Panc1 (cell line): ENCODE measurements at regions not wholly inside any gene's neighbourhood (a gene's known extent, or its start where the extent isn't known, plus 50 kb on each side); places are given as distances from the start of the nearest gene placed in this dataset.

ENCODE experiments used
- ATAC-seq: fragments of 200-7000 bp; cut with Tn5 transposase; 2 replicates; pipeline ENCODE4 v1.9.1; 2020; ENCODE audit warnings: mild to moderate bottlenecking, moderate library complexity
- BruUV-seq: library from RNA; stranded (reverse); fragments of 400-500 nt; replicated peaks from 2 replicates; lab custom pipeline; 2021; lab: Mats Ljungman, UMichigan
- CTCF ChIA-PET: fragments of 300-600 bp; sonication (Branson Sonifier 250); formaldehyde crosslinking; loops from one replicate; lab custom pipeline; 2022; ENCODE audit warnings: antibody characterized with exemption; lab: Charles Lee
- POLR2A ChIA-PET: fragments of 300-600 bp; sonication (Branson Sonifier 250); formaldehyde crosslinking; loops from one replicate; lab custom pipeline; 2022; ENCODE audit warnings: antibody characterized with exemption; lab: Charles Lee
- DNase-seq: peaks from one replicate; pipeline ENCODE4 v3.0.0-alpha.2; 2010; ENCODE audit warnings: low read depth, low spot score
- H3K27ac ChIP-seq: 2 replicates; pipeline ENCODE4 v1.5.1; 2011; ENCODE audit warnings: mild to moderate bottlenecking, low read length, inconsistent platforms
- H3K27me3 ChIP-seq: fragments of 200-500 bp; sonication (Bioruptor generic); 2 replicates; pipeline ENCODE4 v1.6.0; 2014; ENCODE audit warnings: low read length, inconsistent platforms; ENCODE audit not compliant: control insufficient read depth, insufficient read depth
- H3K36me3 ChIP-seq: fragments of 200-500 bp; sonication (Bioruptor generic); 2 replicates; pipeline ENCODE4 v1.5.1; 2014; ENCODE audit warnings: inconsistent platforms, mild to moderate bottlenecking, low read length, moderate library complexity; ENCODE audit not compliant: control insufficient read depth, insufficient read depth
- H3K4me1 ChIP-seq: 2 replicates; pipeline ENCODE4 v1.5.1; 2011; ENCODE audit warnings: inconsistent platforms, mild to moderate bottlenecking, low read length, moderate library complexity; ENCODE audit not compliant: control insufficient read depth, insufficient read depth
- H3K4me3 ChIP-seq, 2 experiments: 2 replicates each; pipeline ENCODE4 v1.5.1; 2011 to 2012; ENCODE audit warnings: low read depth in 2 of 2, low read length in 2 of 2, mild to moderate bottlenecking in 2 of 2, inconsistent platforms in 1 of 2, moderate library complexity in 1 of 2
- H3K9me3 ChIP-seq: fragments of 200-500 bp; sonication (Bioruptor generic); 2 replicates; pipeline ENCODE4 v1.5.1; 2014; ENCODE audit warnings: low read depth, mild to moderate bottlenecking, inconsistent platforms, low read length, moderate library complexity; ENCODE audit not compliant: control insufficient read depth, insufficient read depth
- CTCF ChIP-seq: fragments of 450-650 bp; IDR thresholded peaks from 2 replicates; pipeline ENCODE4 v1.5.1; 2017; ENCODE audit warnings: mild to moderate bottlenecking
- POLR2AphosphoS5 ChIP-seq: IDR thresholded peaks from 2 replicates; pipeline ENCODE4 v1.6.1; 2012; ENCODE audit warnings: mild to moderate bottlenecking, low read depth, low read length, moderate library complexity
- REST ChIP-seq, 2 experiments: IDR thresholded peaks; 2 replicates each; pipeline ENCODE4 v1.6.1; 2011 to 2012; ENCODE audit warnings: low read depth in 2 of 2, control low read depth in 1 of 2, low read length in 1 of 2, mild to moderate bottlenecking in 1 of 2, moderate library complexity in 1 of 2; ENCODE audit not compliant: insufficient read depth in 1 of 2
- SIN3A ChIP-seq: IDR thresholded peaks from 2 replicates; pipeline ENCODE4 v1.6.1; 2012; ENCODE audit warnings: low read depth, mild to moderate bottlenecking, low read length, moderate library complexity, borderline replicate concordance; ENCODE audit not compliant: insufficient read depth
- TCF7L2 ChIP-seq: IDR thresholded peaks from 2 replicates; pipeline ENCODE4 v1.6.1; 2011; ENCODE audit warnings: mild to moderate bottlenecking, low read depth, low read length, inconsistent platforms
- in situ Hi-C: cut with HindIII; loops from 2 replicates; pipeline ENCODE4 v1.10.0; 2016; ENCODE audit warnings: low sequenced_read_pairs, low pct_unique_long_range_greater_than_20kb
- intact Hi-C: fragments of 100-400 bp; cut with micrococcal nuclease; formaldehyde crosslinking; loops from one replicate; pipeline ENCODE4 v1.10.0; 2022; ENCODE audit not compliant: unreplicated experiment

- intact Hi-C loops, result loop anchor here (10.0 kb wide), 1 partner anchor 91 kb away; no protein-coding TSS in a partner anchor
- Histone ChIP-seq H3K27me3 (no peaks in the 10 kb centered on the region), H3K9me3 (no peaks in the 10 kb centered on the region), H3K27ac (no peak overlapping the region), H3K36me3 (no peaks in the 10 kb centered on the region), H3K4me1 (no peaks in the 10 kb centered on the region), H3K4me3 (no peak overlapping the region)
- BruUV-seq, result no TSS peak
- in situ Hi-C loops, result no loop called here
- ChIA-PET CTCF (no interaction called here), POLR2A (no interaction called here)
- no peak for TF ChIP-seq REST (IDR thresholded peaks at IDR 0.05; ENCODE audit: insufficient read depth in 1 of 2, low read depth in 2 of 2, low read length in 1 of 2)
- ATAC-seq, result no peak
- DNase-seq, result no peak
Observed at GRCh38 chr14:99323603-99324185, 51.7 kb upstream of the BCL11B start.

GRCh38 chr14:99322731-99323599 is 51.0 kb upstream of the BCL11B start:
- DNase-seq, result no peak
- Histone ChIP-seq H3K4me1 (no peaks in the 10 kb centered on the region), H3K36me3 (no peaks in the 10 kb centered on the region), H3K27me3 (no peaks in the 10 kb centered on the region), H3K4me3 (no peak overlapping the region), H3K27ac (no peak overlapping the region), H3K9me3 (no peaks in the 10 kb centered on the region)
- 0 out of 2 replicates have a peak, but pooled peaks have one; percentile 5 for ATAC-seq
- intact Hi-C loops, result loop anchor here (10.0 kb wide), 1 partner anchor 92 kb away; no protein-coding TSS in a partner anchor
- CTCF ChIA-PET, result no interaction called here
- POLR2A ChIA-PET, result no interaction called here
- no TSS peak for BruUV-seq
- no peak for TF ChIP-seq POLR2AphosphoS5
- TF ChIP-seq CTCF, result no peak
- no peak for TF ChIP-seq TCF7L2
- no peak for TF ChIP-seq REST (IDR thresholded peaks at IDR 0.05; ENCODE audit: insufficient read depth in 1 of 2, low read depth in 2 of 2, low read length in 1 of 2)
- no peak for TF ChIP-seq SIN3A
- in situ Hi-C loops, result no loop called here
